Astrocyte (in vitro differentiated cells and primary cell): ENCODE measurements at regions not wholly inside any gene's neighbourhood (a gene's known extent, or its start where the extent isn't known, plus 50 kb on each side); places are given as distances from the start of the nearest gene placed in this dataset.

Experiments used
- EZH2 ChIP-seq: IDR thresholded peaks from 2 replicates; pipeline ENCODE4 v1.6.1; 2012; ENCODE audit warnings: mild to moderate bottlenecking, low read length, inconsistent platforms; ENCODE audit not compliant: insufficient read depth
- TF ChIP-seq, protein P1 (sequence below): IDR thresholded peaks from 2 replicates; pipeline ENCODE4 v1.5.1; 2011; ENCODE audit warnings: low read depth, mild to moderate bottlenecking, inconsistent platforms, low read length, moderate library complexity; ENCODE audit not compliant: insufficient read depth

DNA sequence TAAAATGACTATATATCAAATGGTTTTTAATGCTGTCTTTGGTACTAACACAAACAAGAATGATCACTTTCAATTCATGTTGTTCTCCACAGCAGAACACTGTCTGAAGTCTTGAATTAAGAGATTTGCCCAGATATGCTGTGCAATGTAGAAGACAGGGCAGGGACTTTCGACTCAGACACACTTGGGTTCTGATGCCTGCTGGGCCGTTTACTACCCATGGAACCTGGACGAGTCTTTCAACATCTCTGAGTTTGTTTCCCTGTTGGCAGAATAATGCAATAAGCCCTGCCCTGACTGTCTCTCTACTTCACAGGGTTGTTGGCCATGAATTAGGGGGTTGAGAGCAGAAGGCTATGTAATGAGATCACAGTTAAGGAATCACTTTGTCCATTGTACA is 162.6 kb upstream of the TMPO start:
- TF ChIP-seq, protein P1, sequence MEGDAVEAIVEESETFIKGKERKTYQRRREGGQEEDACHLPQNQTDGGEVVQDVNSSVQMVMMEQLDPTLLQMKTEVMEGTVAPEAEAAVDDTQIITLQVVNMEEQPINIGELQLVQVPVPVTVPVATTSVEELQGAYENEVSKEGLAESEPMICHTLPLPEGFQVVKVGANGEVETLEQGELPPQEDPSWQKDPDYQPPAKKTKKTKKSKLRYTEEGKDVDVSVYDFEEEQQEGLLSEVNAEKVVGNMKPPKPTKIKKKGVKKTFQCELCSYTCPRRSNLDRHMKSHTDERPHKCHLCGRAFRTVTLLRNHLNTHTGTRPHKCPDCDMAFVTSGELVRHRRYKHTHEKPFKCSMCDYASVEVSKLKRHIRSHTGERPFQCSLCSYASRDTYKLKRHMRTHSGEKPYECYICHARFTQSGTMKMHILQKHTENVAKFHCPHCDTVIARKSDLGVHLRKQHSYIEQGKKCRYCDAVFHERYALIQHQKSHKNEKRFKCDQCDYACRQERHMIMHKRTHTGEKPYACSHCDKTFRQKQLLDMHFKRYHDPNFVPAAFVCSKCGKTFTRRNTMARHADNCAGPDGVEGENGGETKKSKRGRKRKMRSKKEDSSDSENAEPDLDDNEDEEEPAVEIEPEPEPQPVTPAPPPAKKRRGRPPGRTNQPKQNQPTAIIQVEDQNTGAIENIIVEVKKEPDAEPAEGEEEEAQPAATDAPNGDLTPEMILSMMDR = no peak
- no peak for TF ChIP-seq EZH2
